A549 (cell line): ENCODE measurements at regions not wholly inside any gene's neighbourhood (a gene's known extent, or its start where the extent isn't known, plus 50 kb on each side); places are given as distances from the start of the nearest gene placed in this dataset.

ENCODE experiments used
- ATAC-seq, 2 experiments: fragments of 200-7000 bp in 1 of 2; fragments of >200 bp in 1 of 2; cut with Nextera tagmentation in 1 of 2; cut with Tn5 transposase in 1 of 2; 3 replicates each; pipeline versions ENCODE4 v1.8.0 to v1.9.1; 2018 to 2020; ENCODE audit warnings: mild to moderate bottlenecking in 1 of 2, moderate library complexity in 1 of 2
- CTCF ChIA-PET: fragments of 300-600 bp; sonication (Branson Sonifier 250); formaldehyde crosslinking; extraction: SDS; loops from one replicate; lab custom pipeline; 2021; ENCODE audit warnings: antibody characterized with exemption, inconsistent platforms; lab: Yijun Ruan, JAX
- POLR2A ChIA-PET: fragments of 350-600 bp; formaldehyde crosslinking; extraction: SDS; loops from one replicate; lab custom pipeline; 2021; ENCODE audit warnings: antibody characterized with exemption, inconsistent platforms; lab: Yijun Ruan, JAX
- DNase-seq, 2 experiments: peaks; one replicate each; pipeline versions ENCODE4 v3.0.0 to v3.0.0-alpha.2; 2011 to 2016; ENCODE audit warnings: low read depth in 1 of 2, low spot score in 1 of 2
- FAIRE-seq: peaks from 2 replicates; lab custom pipeline; 2011; peaks lifted over from hg19 to GRCh38; lab: Jason Lieb, UNC
- H3K27ac ChIP-seq, 2 experiments: fragments of >200 bp; sonication (Bioruptor Twin); formaldehyde crosslinking; 3 replicates each; pipeline ENCODE4 v1.5.1; 2016 to 2017
- H3K4me1 ChIP-seq: fragments of >200 bp; sonication (Bioruptor Twin); formaldehyde crosslinking; 3 replicates; pipeline ENCODE4 v1.6.1; 2016
- H3K4me2 ChIP-seq: fragments of >200 bp; sonication (Bioruptor Twin); formaldehyde crosslinking; 3 replicates; pipeline ENCODE4 v1.6.1; 2016
- H3K4me3 ChIP-seq: fragments of >200 bp; sonication (Bioruptor Twin); formaldehyde crosslinking; 3 replicates; pipeline ENCODE4 v1.5.1; 2016
- H3K9me3 ChIP-seq: fragments of >200 bp; sonication (Bioruptor Twin); formaldehyde crosslinking; 3 replicates; pipeline ENCODE4 v1.6.1; 2016
- ATOH8 ChIP-seq: fragments of 250-450 bp; sonication (Bioruptor Pico); IDR thresholded peaks from 2 replicates; pipeline ENCODE4 v1.5.0; 2020; ENCODE audit warnings: low read depth, mild to moderate bottlenecking, moderate library complexity
- BHLHE40 ChIP-seq: IDR thresholded peaks from 2 replicates; pipeline ENCODE4 v1.6.1; 2012; ENCODE audit warnings: low read depth, low read length, inconsistent platforms
- CBX2 ChIP-seq: fragments of 200-600 bp; sonication (generic); IDR thresholded peaks from 2 replicates; pipeline ENCODE4 v1.6.1; 2016; ENCODE audit warnings: low read depth, mild to moderate bottlenecking, borderline replicate concordance
- CBX8 ChIP-seq: fragments of 200-600 bp; sonication (generic); IDR thresholded peaks from 2 replicates; pipeline ENCODE4 v1.6.1; 2016
- CEBPB ChIP-seq, 2 experiments: fragments of >200 bp in 1 of 2; sonication (Bioruptor Twin) in 1 of 2; formaldehyde crosslinking in 1 of 2; IDR thresholded peaks; 2 replicates each; pipeline ENCODE4 v1.6.1; 2012 to 2016
- CHD4 ChIP-seq: fragments of 200-600 bp; sonication (generic); IDR thresholded peaks from 2 replicates; pipeline ENCODE4 v1.6.1; 2016; ENCODE audit warnings: antibody characterized with exemption, mild to moderate bottlenecking, borderline replicate concordance
- EHF ChIP-seq: fragments of 250-450 bp; sonication (Bioruptor Pico); IDR thresholded peaks from 2 replicates; pipeline ENCODE4 v1.5.0; 2020; ENCODE audit warnings: mild to moderate bottlenecking
- FOXS1 ChIP-seq: fragments of 250-450 bp; sonication (Bioruptor Pico); IDR thresholded peaks from 2 replicates; pipeline ENCODE4 v1.5.0; 2020; ENCODE audit warnings: mild to moderate bottlenecking, moderate library complexity
- GATA3 ChIP-seq: IDR thresholded peaks from 2 replicates; pipeline ENCODE4 v1.6.1; 2012; ENCODE audit warnings: borderline replicate concordance
- HES2 ChIP-seq: fragments of >200 bp; sonication (Bioruptor Twin); formaldehyde crosslinking; IDR thresholded peaks from 2 replicates; pipeline ENCODE4 v1.6.1; 2016
- HEYL ChIP-seq: fragments of 250-450 bp; sonication (Bioruptor Pico); IDR thresholded peaks from 2 replicates; pipeline ENCODE4 v1.8.0; 2021; ENCODE audit warnings: mild to moderate bottlenecking, moderate library complexity
- HOXB5 ChIP-seq: fragments of 250-450 bp; sonication (Bioruptor Pico); IDR thresholded peaks from 2 replicates; pipeline ENCODE4 v1.5.0; 2020; ENCODE audit warnings: mild to moderate bottlenecking, moderate library complexity
- JUN ChIP-seq, 2 experiments: fragments of >200 bp; sonication (Bioruptor Twin); formaldehyde crosslinking; IDR thresholded peaks; 2 replicates in 1 of 2; 3 replicates in 1 of 2; pipeline ENCODE4 v1.6.1; 2016 to 2017
- KDM1A ChIP-seq: fragments of 200-600 bp; sonication (generic); IDR thresholded peaks from 2 replicates; pipeline ENCODE4 v1.6.1; 2016; ENCODE audit warnings: low read depth, mild to moderate bottlenecking
- KDM5A ChIP-seq: fragments of 200-600 bp; sonication (generic); IDR thresholded peaks from 2 replicates; pipeline ENCODE4 v1.6.1; 2016; ENCODE audit warnings: antibody characterized with exemption, mild to moderate bottlenecking
- MAFK ChIP-seq: fragments of 450-650 bp; IDR thresholded peaks from 2 replicates; pipeline ENCODE4 v1.6.1; 2014; ENCODE audit not compliant: partially characterized antibody
- MAX ChIP-seq: IDR thresholded peaks from 2 replicates; pipeline ENCODE4 v1.6.1; 2012
- NFE2L2 ChIP-seq: fragments of 150-350 bp; conservative IDR thresholded peaks from 2 replicates; pipeline ENCODE4 v1.6.1; 2014; ENCODE audit warnings: low read length
- PBX3 ChIP-seq: IDR thresholded peaks from 2 replicates; pipeline ENCODE4 v1.6.1; 2012
- PHF8 ChIP-seq: fragments of 200-600 bp; sonication (generic); IDR thresholded peaks from 2 replicates; pipeline ENCODE4 v1.6.1; 2016; ENCODE audit warnings: low read depth, mild to moderate bottlenecking, antibody characterized with exemption, moderate library complexity, borderline replicate concordance
- POLR2AphosphoS2 ChIP-seq: conservative IDR thresholded peaks from 2 replicates; pipeline ENCODE4 v1.6.1; 2012; ENCODE audit warnings: low read length, improper control_type of control experiment, inconsistent platforms
- REST ChIP-seq: fragments of 200-600 bp; sonication (generic); IDR thresholded peaks from 2 replicates; pipeline ENCODE4 v1.6.1; 2016; ENCODE audit warnings: antibody characterized with exemption, mild to moderate bottlenecking, moderate library complexity
- RFX5 ChIP-seq: fragments of 450-650 bp; IDR thresholded peaks from 2 replicates; pipeline ENCODE4 v1.7.1; 2014; ENCODE audit warnings: antibody characterized with exemption, mild to moderate bottlenecking, moderate library complexity
- SMC3 ChIP-seq: fragments of >200 bp; sonication (Bioruptor Twin); formaldehyde crosslinking; IDR thresholded peaks from 3 replicates; pipeline ENCODE4 v1.6.1; 2018; ENCODE audit warnings: inconsistent platforms
- SREBF2 ChIP-seq: fragments of 450-650 bp; IDR thresholded peaks from 2 replicates; pipeline ENCODE4 v1.6.1; 2014; ENCODE audit warnings: mild to moderate bottlenecking, moderate library complexity
- ZC3H11A ChIP-seq: fragments of 450-650 bp; IDR thresholded peaks from 2 replicates; pipeline ENCODE4 v1.6.1; 2014; ENCODE audit warnings: antibody characterized with exemption, mild to moderate bottlenecking
- ZFP36 ChIP-seq: fragments of 450-650 bp; IDR thresholded peaks from 2 replicates; pipeline ENCODE4 v1.6.1; 2014; ENCODE audit warnings: borderline replicate concordance; ENCODE audit not compliant: partially characterized antibody
- ZNF302 ChIP-seq: fragments of 250-450 bp; sonication (Bioruptor Pico); IDR thresholded peaks from 2 replicates; pipeline ENCODE4 v1.9.0; 2021; ENCODE audit warnings: inconsistent platforms, mild to moderate bottlenecking, moderate library complexity
- WGBS: methylation state at CpG from one replicate; pipeline ENCODE4 v1.1.6; 2017; ENCODE audit errors: missing lambda C conversion rate; 5-methylcytosine and 5-hydroxymethylcytosine counted together
- TF ChIP-seq, protein P1 (sequence below): fragments of >200 bp; sonication (Bioruptor Twin); formaldehyde crosslinking; IDR thresholded peaks from 3 replicates; pipeline ENCODE4 v1.5.1; 2016

GRCh38 chr20:10789386-10789785, 115.6 kb upstream of the JAG1 start:
- Histone ChIP-seq H3K27ac (no peak overlapping the region), H3K4me1 (no peaks in the 10 kb centered on the region), H3K4me3 (no peak overlapping the region), H3K9me3 (0 out of 3 replicates have a peak, but pooled peaks cover 2% of the 10 kb centered on the region), H3K4me2 (no peak overlapping the region)
- WGBS: 91% methylated on average over 1 of the region's 1 CpG
- no peak for DNase-seq
- CTCF ChIA-PET: interaction anchor here (1.2 kb wide), 1 partner anchor 10 kb away, joined by 3 read pairs; no protein-coding TSS in a partner anchor
- POLR2A ChIA-PET: no interaction called here
- ATAC-seq: no peak
- peak; percentile 91 for FAIRE-seq
- TF ChIP-seq PHF8 (no peak), SREBF2 (no peak), EHF (no peak), PBX3 (no peak), HEYL (no peak), SMC3 (no peak), KDM5A (no peak), ZNF302 (CRISPR knock-in tag) (no peak), ZC3H11A (no peak), RFX5 (no peak), JUN (IDR thresholded peaks at IDR 0.05) (no peak), ATOH8 (CRISPR knock-in tag) (no peak)

DNA sequence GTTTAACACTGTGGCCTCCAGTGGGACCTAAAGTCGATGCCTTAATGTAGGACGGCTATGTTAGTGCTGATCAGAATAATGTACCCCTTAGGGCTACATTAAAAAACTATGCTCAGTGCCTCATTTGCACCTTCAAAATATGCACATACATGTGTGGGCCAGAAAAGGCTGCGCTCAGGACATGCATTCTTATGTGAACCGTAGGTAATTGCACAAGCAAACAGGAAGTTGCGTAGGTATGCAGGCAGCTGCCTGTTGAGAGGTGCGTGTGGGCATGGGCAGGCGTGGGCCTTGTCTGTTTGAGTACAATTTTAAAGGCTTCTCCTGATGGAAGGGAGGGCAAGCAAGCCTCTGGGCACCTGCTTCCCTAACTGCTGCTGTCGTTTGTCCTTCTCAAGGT, 116.2 kb upstream of the JAG1 start:
- Histone ChIP-seq H3K9me3 (0 out of 3 replicates have a peak, but pooled peaks cover 2% of the 10 kb centered on the region), H3K4me2 (no peak overlapping the region), H3K4me3 (no peak overlapping the region), H3K27ac (no peak overlapping the region), H3K4me1 (no peaks in the 10 kb centered on the region)
- DNase-seq: no peak
- ChIA-PET POLR2A (no interaction called here), CTCF (interaction anchor here (0.7 to 1.2 kb wide), 3 partner anchors 9 to 11 kb away, joined by 3 read pairs; no protein-coding TSS in a partner anchor)
- TF ChIP-seq PHF8 (no peak), ZFP36 (no peak), GATA3 (no peak), CBX8 (no peak), HES2 (no peak), CEBPB (IDR thresholded peaks at IDR 0.05) (no peak), POLR2AphosphoS2 (no peak), MAX (no peak), CBX2 (no peak), BHLHE40 (no peak), MAFK (no peak), HOXB5 (no peak), KDM1A (no peak), JUN (IDR thresholded peaks at IDR 0.05) (no peak), ZNF302 (CRISPR knock-in tag) (no peak), NFE2L2 (no peak), CHD4 (no peak), REST (no peak), FOXS1 (CRISPR knock-in tag) (no peak)
- TF ChIP-seq, protein P1, sequence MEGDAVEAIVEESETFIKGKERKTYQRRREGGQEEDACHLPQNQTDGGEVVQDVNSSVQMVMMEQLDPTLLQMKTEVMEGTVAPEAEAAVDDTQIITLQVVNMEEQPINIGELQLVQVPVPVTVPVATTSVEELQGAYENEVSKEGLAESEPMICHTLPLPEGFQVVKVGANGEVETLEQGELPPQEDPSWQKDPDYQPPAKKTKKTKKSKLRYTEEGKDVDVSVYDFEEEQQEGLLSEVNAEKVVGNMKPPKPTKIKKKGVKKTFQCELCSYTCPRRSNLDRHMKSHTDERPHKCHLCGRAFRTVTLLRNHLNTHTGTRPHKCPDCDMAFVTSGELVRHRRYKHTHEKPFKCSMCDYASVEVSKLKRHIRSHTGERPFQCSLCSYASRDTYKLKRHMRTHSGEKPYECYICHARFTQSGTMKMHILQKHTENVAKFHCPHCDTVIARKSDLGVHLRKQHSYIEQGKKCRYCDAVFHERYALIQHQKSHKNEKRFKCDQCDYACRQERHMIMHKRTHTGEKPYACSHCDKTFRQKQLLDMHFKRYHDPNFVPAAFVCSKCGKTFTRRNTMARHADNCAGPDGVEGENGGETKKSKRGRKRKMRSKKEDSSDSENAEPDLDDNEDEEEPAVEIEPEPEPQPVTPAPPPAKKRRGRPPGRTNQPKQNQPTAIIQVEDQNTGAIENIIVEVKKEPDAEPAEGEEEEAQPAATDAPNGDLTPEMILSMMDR: no peak
- FAIRE-seq: no peak
- WGBS: 83% methylated on average over 8 of the region's 8 CpGs
- no peak for ATAC-seq
